Naive thymus-derived CD8-positive, alpha-beta T cell (primary cell): ENCODE measurements at regions not wholly inside any gene's neighbourhood (a gene's known extent, or its start where the extent isn't known, plus 50 kb on each side); places are given as distances from the start of the nearest gene placed in this dataset.
A peak's percentile ranks its signal among the peaks of the same experiment; 100 is the strongest.

Source experiments
- ATAC-seq, 2 donors: fragments of 150-1000 bp; cut with Tn5 transposase in 1 of 2; sonication (Bioruptor Pico), chemical (Tn5 transposase) in 1 of 2; 1 replicate in 1 of 2; 2 replicates in 1 of 2; pipeline ENCODE4 v1.10.0; 2021; ENCODE audit warnings: mild to moderate bottlenecking in 2 of 2, moderate library complexity in 2 of 2
- POLR2A ChIA-PET: fragments of 350-600 bp; sonication (Branson Sonifier 250); formaldehyde crosslinking; loops from one replicate; lab custom pipeline; 2021; ENCODE audit warnings: antibody characterized with exemption; lab: Charles Lee
- DNase-seq, 10 donors: peaks; one replicate each; pipeline versions ENCODE4 v3.0.0 to v3.0.0-alpha.2; 2020 to 2022
- H3K27ac Mint-ChIP-seq, 10 donors: one replicate each; pipeline ENCODE4 v1.8.0; 2020 to 2022; ENCODE audit warnings: mild to moderate bottlenecking in 10 of 10, mixed read lengths in 10 of 10, moderate library complexity in 4 of 10, inconsistent platforms in 1 of 10
- H3K27me3 Mint-ChIP-seq, 5 donors: one replicate each; pipeline ENCODE4 v1.8.0; 2021 to 2022; ENCODE audit warnings: mixed read lengths in 5 of 5
- H3K36me3 Mint-ChIP-seq, 3 donors: one replicate each; pipeline ENCODE4 v1.8.0; 2020 to 2022; ENCODE audit warnings: mixed read lengths in 3 of 3, mild to moderate bottlenecking in 2 of 3, inconsistent platforms in 1 of 3
- H3K4me1 Mint-ChIP-seq, 4 donors: one replicate each; pipeline ENCODE4 v1.8.0; 2021 to 2022; ENCODE audit warnings: mixed read lengths in 4 of 4
- H3K4me3 Mint-ChIP-seq, 10 donors: one replicate each; pipeline ENCODE4 v1.8.0; 2020 to 2022; ENCODE audit warnings: mild to moderate bottlenecking in 10 of 10, mixed read lengths in 10 of 10, moderate library complexity in 6 of 10, inconsistent platforms in 1 of 10
- H3K9me3 Mint-ChIP-seq, 9 donors: one replicate each; pipeline ENCODE4 v1.8.0; 2020 to 2022; ENCODE audit warnings: mixed read lengths in 9 of 9, mild to moderate bottlenecking in 3 of 9, inconsistent platforms in 1 of 9, moderate library complexity in 1 of 9

DNA sequence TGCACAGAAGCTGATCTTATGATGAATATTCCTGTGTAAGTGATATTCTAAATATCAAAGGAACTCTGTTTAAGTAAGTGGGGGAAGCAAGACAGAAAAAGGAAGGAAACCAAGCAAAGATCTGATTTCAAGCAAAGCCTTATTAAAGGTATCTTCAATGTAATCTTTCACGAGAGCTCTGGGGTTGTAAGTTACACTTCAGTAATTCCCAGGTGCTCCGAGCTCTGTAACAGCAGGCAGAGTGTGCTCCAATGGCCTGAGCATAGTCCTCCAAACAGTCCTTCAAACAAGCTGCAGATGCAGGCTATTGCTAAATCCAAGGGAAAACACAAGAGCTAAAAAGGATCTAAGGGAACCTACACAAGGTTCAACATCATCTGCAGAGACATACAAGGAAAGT, 949.7 kb upstream of the TMPRSS15 start:
- POLR2A ChIA-PET = no interaction called here
- H3K36me3 Mint-ChIP-seq = no peaks in the 10 kb centered on the region
- DNase-seq = no peak
- H3K27ac Mint-ChIP-seq = no peak overlapping the region
- H3K9me3 Mint-ChIP-seq = peaks cover 0 to 4% (median 0%) of the 10 kb centered on the region in 9 donors
- no peak overlapping the region for H3K4me3 Mint-ChIP-seq
- H3K4me1 Mint-ChIP-seq = no peaks in the 10 kb centered on the region
- no peaks in the 10 kb centered on the region for H3K27me3 Mint-ChIP-seq
- ATAC-seq = no peak

DNA sequence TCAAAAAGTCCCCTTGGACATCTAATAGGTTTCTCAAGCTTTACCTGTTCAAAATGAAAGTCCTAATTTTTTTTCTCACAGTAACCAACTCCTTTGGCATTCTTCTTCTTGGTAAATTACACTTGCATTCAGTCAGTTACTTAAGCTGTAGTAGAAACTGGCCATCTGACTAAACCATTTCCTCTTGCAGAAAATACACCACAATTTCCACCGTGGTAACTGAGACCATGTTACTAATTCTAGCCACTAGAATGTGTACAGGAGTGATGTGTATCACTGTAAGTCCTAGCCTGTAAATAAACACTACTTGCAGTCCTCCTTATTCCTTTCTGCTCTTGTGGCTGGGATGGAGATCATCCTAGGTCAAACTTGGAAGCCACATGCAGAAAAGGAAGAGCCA, 965.4 kb upstream of the TMPRSS15 start:
- POLR2A ChIA-PET = no interaction called here
- H3K4me1 Mint-ChIP-seq = no peaks in the 10 kb centered on the region
- no peak overlapping the region for H3K4me3 Mint-ChIP-seq
- no peaks in the 10 kb centered on the region for H3K27me3 Mint-ChIP-seq
- no peak for ATAC-seq
- H3K27ac Mint-ChIP-seq = no peak overlapping the region
- H3K9me3 Mint-ChIP-seq = peaks cover 0 to 21% (median 9%) of the 10 kb centered on the region in 9 donors
- no peak for DNase-seq
- H3K36me3 Mint-ChIP-seq = no peaks in the 10 kb centered on the region

DNA sequence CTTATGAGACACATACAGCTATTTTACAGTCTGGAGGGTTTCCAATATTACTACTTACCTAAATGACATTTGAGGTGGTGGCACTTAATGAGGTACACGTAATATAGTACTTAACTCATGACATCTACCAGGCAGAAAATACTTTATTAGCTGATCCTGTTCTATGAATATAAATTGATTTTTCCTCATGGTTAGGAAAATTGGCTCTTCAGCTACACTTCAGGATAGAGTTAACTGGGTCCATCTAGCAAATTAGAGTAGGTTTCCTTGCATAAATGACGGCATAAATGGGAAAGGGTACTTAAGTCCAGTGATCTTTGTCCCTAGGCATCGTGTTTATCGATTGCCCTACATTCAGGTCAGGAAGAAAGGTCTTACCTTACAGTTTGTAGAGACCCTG, 988.8 kb upstream of the TMPRSS15 start:
- DNase-seq (no peak), ATAC-seq (no peak)
- H3K27me3 Mint-ChIP-seq = no peaks in the 10 kb centered on the region
- POLR2A ChIA-PET = no interaction called here
- no peak overlapping the region for H3K4me3 Mint-ChIP-seq
- H3K4me1 Mint-ChIP-seq = no peaks in the 10 kb centered on the region
- no peak overlapping the region for H3K27ac Mint-ChIP-seq
- H3K9me3 Mint-ChIP-seq = peaks cover 0 to 14% (median 2%) of the 10 kb centered on the region in 9 donors
- no peaks in the 10 kb centered on the region for H3K36me3 Mint-ChIP-seq

DNA sequence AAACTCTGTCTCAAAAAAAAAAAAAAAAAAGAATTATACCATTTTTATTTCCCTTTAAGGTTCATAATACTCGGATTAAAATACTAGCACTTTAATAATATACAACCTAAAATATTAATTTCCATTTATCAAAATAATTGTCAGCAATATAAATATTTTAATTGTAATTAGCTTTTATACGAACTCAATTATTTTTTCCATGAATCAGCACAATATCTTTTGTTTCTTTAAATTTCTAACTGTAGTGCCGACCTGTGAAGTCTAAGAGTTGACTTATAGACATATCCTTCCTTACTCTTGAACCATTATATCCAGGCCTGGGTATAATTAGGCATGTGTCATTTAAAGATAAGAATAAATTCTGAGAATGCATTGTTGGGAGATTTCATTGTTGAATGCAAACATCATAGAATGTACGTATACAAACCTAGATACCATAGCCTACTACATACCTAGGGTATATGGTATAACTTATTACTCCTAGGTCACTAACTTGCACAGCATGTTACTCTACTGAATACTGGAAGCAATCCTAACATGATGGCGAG, 996.7 kb upstream of the TMPRSS15 start:
- Mint-ChIP-seq H3K36me3 (no peaks in the 10 kb centered on the region), H3K4me1 (no peaks in the 10 kb centered on the region), H3K9me3 (peaks cover 0 to 9% (median 0%) of the 10 kb centered on the region in 9 donors), H3K4me3 (no peak overlapping the region), H3K27ac (no peak overlapping the region), H3K27me3 (no peaks in the 10 kb centered on the region)
- POLR2A ChIA-PET = no interaction called here
- DNase-seq (no peak), ATAC-seq (no peak)

DNA sequence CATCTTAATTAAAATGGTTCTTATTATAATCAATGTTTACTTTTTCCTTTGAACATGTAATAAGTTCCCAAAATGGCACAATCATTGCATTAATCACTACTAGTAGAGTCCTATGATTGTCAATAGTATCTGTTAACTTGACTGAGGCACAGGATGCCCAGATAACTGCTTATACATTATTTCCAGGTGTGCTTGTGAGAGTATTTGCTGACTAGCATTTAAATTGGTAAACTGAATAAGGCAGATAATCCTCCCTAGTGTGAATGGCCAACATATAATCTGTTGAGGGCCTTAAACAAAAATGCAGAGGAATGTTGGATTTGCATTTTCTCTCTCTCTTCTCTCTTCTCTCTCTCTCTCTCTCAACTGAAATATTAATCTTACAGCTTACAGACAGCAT, 999.3 kb upstream of the TMPRSS15 start:
- Mint-ChIP-seq H3K36me3 (no peaks in the 10 kb centered on the region), H3K4me1 (no peaks in the 10 kb centered on the region), H3K4me3 (no peak overlapping the region), H3K27ac (no peak overlapping the region), H3K27me3 (no peaks in the 10 kb centered on the region), H3K9me3 (peaks cover 0 to 6% (median 0%) of the 10 kb centered on the region in 9 donors)
- ATAC-seq = no peak
- no peak for DNase-seq
- POLR2A ChIA-PET = no interaction called here

DNA sequence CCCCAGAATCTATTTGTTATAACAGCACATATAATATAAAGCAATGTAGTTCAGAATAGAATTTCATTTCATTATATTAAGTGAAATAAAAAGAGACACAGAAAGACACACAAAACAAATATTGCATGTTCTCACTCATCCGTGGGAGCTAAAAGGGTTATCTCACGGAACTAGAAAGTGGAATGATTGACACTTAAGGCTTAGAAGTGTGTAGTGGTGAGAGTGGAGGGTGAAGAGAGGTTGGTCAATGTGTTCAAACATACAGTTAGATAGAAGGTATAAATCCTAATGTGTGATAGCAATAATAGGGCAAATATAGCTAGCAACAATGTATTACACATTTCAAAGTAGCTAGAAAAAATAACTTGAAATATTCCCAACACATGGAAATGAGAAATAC, 1001.7 kb upstream of the TMPRSS15 start:
- no peak for DNase-seq
- POLR2A ChIA-PET = no interaction called here
- ATAC-seq = no peak
- Mint-ChIP-seq H3K36me3 (no peaks in the 10 kb centered on the region), H3K27me3 (no peaks in the 10 kb centered on the region), H3K9me3 (peaks cover 0 to 6% (median 0%) of the 10 kb centered on the region in 9 donors), H3K4me3 (no peak overlapping the region), H3K4me1 (no peaks in the 10 kb centered on the region), H3K27ac (no peak overlapping the region)

DNA sequence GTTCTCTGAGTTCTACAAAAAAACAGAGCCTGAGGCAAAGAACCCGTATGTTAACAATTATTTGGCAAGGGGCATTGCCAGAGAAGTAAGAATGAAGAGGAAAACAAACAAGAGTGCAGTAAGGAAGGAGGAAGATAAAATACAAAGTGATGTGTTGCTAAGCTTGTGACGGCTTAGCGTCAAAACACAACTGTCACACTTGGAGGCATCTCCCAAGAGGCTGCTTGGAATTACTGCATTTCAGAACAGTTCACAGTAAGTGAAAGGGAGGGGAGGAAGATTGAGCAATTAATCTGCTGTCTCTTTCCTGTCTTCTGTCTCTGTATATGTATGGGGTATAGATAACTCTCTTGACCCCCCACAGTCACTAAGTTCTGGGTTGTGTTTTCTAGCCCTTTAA, 1017.0 kb upstream of the TMPRSS15 start:
- ATAC-seq = no peak
- Mint-ChIP-seq H3K36me3 (no peaks in the 10 kb centered on the region), H3K9me3 (peaks cover 0 to 26% (median 5%) of the 10 kb centered on the region in 9 donors), H3K4me3 (no peak overlapping the region), H3K27ac (no peak overlapping the region), H3K27me3 (no peaks in the 10 kb centered on the region), H3K4me1 (no peaks in the 10 kb centered on the region)
- POLR2A ChIA-PET = no interaction called here
- no peak for DNase-seq

DNA sequence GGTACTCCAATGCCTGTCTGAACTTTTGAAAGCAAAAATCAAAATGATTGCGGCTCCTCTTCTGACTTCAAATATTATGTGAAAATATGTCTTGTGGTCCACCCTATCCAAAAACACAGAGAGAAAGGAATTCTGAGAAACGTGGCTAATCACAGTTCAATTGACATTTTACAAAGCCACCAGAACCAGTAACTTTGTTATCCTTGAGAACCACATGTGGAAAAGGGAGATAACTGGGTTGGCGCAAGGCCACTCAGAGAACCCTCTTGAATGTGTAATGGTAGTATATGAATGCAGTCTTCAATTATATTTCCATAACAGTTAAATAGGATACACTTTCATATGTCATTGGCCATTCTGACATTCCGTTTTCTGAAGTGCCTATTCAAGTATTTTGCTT, 1030.0 kb upstream of the TMPRSS15 start:
- no peaks in the 10 kb centered on the region for H3K27me3 Mint-ChIP-seq
- ATAC-seq (no peak), DNase-seq (no peak)
- POLR2A ChIA-PET = no interaction called here
- no peaks in the 10 kb centered on the region for H3K36me3 Mint-ChIP-seq
- no peaks in the 10 kb centered on the region for H3K4me1 Mint-ChIP-seq
- H3K27ac Mint-ChIP-seq = no peak overlapping the region
- peaks cover 2 to 30% (median 11%) of the 10 kb centered on the region in 9 donors for H3K9me3 Mint-ChIP-seq
- H3K4me3 Mint-ChIP-seq = no peak overlapping the region

DNA sequence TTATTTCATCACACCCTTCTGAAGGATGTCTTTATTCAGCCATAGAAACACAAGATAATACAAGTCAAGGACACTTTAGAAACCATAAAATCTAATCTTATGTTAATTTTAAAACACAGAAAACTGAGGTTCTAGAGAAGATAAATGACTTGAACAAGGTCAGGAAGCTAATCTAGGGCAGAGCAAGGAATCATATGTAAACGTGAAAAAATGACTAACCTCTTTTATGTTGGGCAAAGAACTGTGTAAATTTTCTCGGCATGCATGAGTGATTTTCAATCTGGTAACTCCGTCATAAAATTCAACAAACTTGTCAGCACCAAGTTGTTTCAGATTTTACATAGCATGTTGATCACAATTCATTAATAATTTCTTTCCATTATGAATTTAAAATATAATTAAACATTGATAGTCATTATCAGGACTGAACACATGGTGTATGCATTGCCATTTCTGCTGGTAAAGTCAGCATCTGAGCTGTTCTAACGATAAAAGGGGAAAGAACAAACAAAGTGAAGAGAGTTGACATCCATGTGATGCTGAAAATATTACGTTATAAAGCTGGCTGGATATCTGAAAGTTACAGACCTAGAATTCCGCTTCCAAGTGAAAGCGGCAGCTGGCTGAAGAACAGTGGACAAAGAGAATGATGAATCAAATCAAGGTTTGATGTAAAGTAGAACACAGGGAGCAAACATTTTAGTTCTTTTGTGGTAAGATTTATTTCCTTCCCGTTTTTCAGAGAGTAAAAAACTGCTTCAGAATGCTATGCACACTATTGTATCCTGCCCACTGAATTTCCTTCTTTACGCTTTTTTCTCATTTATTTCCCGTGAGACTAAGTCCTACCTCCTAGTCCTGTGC, 1037.4 kb upstream of the TMPRSS15 start:
- DNase-seq = no peak
- Mint-ChIP-seq H3K27me3 (no peaks in the 10 kb centered on the region), H3K9me3 (peaks cover 0 to 26% (median 1%) of the 10 kb centered on the region in 9 donors), H3K4me3 (peak overlapping the region in 1 of 10 donors; percentile 20), H3K4me1 (no peaks in the 10 kb centered on the region), H3K36me3 (no peaks in the 10 kb centered on the region), H3K27ac (no peak overlapping the region)
- ATAC-seq = no peak
- POLR2A ChIA-PET = no interaction called here

DNA sequence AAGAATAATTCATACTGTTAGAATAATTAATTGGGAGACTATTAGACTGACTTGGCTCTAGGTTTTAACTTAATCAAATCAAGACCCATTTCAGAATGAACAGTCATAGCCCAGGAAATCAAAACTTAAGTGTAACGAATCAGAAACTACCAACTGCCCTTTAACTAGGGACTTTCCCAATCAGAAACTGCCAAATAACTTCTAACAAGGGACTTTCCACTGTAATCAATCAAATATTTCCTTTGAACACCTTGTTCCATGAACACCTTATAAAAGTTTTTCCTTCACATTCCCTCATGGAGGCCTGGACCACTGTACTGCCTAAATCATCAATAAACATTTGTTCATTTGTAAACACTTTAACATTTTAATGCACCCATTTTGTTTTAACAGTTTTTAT, 1054.7 kb upstream of the TMPRSS15 start:
- ATAC-seq = no peak
- no peaks in the 10 kb centered on the region for H3K36me3 Mint-ChIP-seq
- POLR2A ChIA-PET = no interaction called here

DNA sequence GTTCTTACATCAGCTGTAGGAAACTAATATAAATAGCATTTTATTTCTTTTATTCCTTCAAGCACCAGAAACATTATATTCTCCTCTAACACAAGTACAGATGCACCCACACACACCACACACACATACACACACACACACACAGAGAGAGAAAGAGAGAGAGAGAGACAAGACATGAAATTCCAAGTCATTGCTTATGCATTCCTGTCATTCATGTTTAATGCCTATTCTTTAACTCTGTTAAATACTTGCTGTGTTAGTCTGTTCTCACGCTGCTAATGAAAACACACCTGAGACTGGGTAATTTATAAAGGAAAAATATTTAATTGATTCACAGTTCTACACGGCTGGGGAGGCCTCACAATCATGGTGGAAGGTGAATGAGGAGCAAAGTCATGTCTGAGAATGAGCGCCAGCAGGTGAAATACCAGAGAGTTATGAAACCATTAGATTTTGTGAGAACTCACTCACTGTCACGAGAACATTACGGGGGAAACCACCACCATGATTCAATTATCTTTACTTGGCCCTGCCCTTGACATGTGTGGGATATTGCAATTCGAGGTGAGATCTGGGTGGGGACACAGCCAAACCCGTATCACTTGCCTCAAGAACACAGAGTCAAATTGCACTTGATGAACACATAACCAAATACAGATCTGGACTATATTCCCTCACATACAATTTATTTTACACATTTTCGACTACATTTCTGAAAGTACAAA, 1058.1 kb upstream of the TMPRSS15 start:
- Mint-ChIP-seq H3K4me3 (no peak overlapping the region), H3K27ac (no peak overlapping the region), H3K36me3 (no peaks in the 10 kb centered on the region), H3K27me3 (no peaks in the 10 kb centered on the region), H3K4me1 (no peaks in the 10 kb centered on the region), H3K9me3 (peaks cover 0 to 11% (median 4%) of the 10 kb centered on the region in 9 donors)
- no peak for DNase-seq
- POLR2A ChIA-PET = no interaction called here
- ATAC-seq = no peak

More for the DNA sequence above, 1054.7 kb upstream of the TMPRSS15 start:
- no peak for DNase-seq
- no peaks in the 10 kb centered on the region for H3K4me1 Mint-ChIP-seq
- no peak overlapping the region for H3K27ac Mint-ChIP-seq
- H3K4me3 Mint-ChIP-seq = no peak overlapping the region
- no peaks in the 10 kb centered on the region for H3K27me3 Mint-ChIP-seq
- peaks cover 0 to 8% (median 2%) of the 10 kb centered on the region in 9 donors for H3K9me3 Mint-ChIP-seq

DNA sequence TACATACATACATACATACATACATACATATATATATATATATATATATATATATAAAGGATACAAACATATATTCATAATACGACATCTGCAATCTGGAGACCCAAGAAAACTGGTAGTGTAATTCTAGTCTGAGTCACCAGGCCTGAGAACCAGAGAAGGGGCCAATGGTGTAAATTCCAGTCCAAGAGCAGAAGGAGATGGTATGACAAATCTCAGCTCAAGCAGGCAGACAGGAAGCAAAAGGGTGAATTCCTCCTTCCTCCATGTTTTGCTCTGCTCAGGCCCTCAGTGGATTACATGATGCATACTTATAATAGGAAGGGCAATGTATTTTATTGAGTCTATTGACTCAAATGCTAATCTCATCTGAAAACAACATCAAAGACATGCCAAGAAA, 1060.4 kb upstream of the TMPRSS15 start:
- POLR2A ChIA-PET = no interaction called here
- H3K36me3 Mint-ChIP-seq = no peaks in the 10 kb centered on the region
- H3K9me3 Mint-ChIP-seq = peaks cover 0 to 12% (median 2%) of the 10 kb centered on the region in 9 donors
- DNase-seq = no peak
- H3K27me3 Mint-ChIP-seq = no peaks in the 10 kb centered on the region
- H3K4me1 Mint-ChIP-seq = no peaks in the 10 kb centered on the region
- ATAC-seq = no peak
- H3K27ac Mint-ChIP-seq = no peak overlapping the region
- H3K4me3 Mint-ChIP-seq = no peak overlapping the region

DNA sequence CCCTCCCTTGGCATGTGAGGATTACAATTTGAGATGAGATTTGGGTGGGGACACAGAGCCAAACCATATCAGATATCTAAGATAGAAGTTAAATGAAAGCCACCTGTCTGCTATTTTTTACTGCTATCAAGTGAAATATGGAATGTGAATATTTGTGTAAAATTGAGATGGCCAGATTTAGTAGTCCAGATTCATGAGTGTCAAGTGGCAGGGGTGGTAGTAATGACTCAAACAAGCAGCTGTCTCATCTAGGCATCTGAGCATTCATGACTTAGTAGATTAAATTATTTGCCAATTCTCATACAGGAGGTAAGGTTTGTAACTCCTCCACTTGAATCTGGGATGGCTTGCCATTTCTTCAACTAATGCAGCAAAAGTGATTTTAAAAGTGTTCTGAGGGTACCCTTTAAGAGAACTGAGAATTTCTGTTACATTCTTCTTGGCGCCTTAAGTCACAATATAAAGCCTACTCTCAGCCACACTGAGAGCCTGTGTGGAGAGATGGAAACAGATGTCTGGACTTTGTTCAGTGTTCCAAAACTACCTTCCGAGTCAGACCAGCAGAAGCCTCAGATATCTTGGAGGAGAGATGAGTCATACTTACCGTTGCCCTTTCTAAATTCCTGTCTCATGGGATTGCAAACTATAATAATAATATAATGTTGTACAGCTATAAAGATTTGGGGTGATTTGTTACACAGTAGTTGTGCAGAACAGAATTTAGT, 1065.6 kb upstream of the TMPRSS15 start:
- no peaks in the 10 kb centered on the region for H3K36me3 Mint-ChIP-seq
- no peaks in the 10 kb centered on the region for H3K4me1 Mint-ChIP-seq
- POLR2A ChIA-PET = no interaction called here
- H3K4me3 Mint-ChIP-seq = no peak overlapping the region
- ATAC-seq (no peak), DNase-seq (no peak)
- H3K27ac Mint-ChIP-seq = no peak overlapping the region
- H3K27me3 Mint-ChIP-seq = no peaks in the 10 kb centered on the region
- peaks cover 0 to 12% (median 5%) of the 10 kb centered on the region in 9 donors for H3K9me3 Mint-ChIP-seq
